HEK293 (cell line): ENCODE measurements at regions not wholly inside any gene's neighbourhood (a gene's known extent, or its start where the extent isn't known, plus 50 kb on each side); places are given as distances from the start of the nearest gene placed in this dataset.

Experiments used
- CTCF ChIA-PET: fragments of 350-600 bp; formaldehyde crosslinking; extraction: SDS; loops from one replicate; lab custom pipeline; 2021; ENCODE audit warnings: antibody characterized with exemption; lab: Yijun Ruan, JAX
- POLR2A ChIA-PET: fragments of 300-600 bp; formaldehyde crosslinking; extraction: SDS; loops from one replicate; lab custom pipeline; 2020; ENCODE audit warnings: antibody characterized with exemption, inconsistent platforms; lab: Yijun Ruan, JAX
- H3K27ac ChIP-seq: fragments of 200-500 bp; sonication (Bioruptor generic); 2 replicates; pipeline ENCODE4 v1.5.1; 2014; ENCODE audit warnings: low read depth, low read length, control low read depth, inconsistent platforms; ENCODE audit errors: extremely low read depth
- H3K36me3 ChIP-seq, 2 experiments: fragments of 200-500 bp in 1 of 2; sonication (Bioruptor generic) in 1 of 2; 1 replicate in 1 of 2; 2 replicates in 1 of 2; pipeline ENCODE4 v1.5.1; 2014 to 2017; ENCODE audit warnings: inconsistent platforms in 2 of 2, low read length in 2 of 2; ENCODE audit not compliant: control insufficient read depth in 2 of 2, insufficient read depth in 1 of 2
- H3K4me1 ChIP-seq: fragments of 200-500 bp; sonication (Bioruptor generic); 2 replicates; pipeline ENCODE4 v1.5.1; 2014; ENCODE audit warnings: mild to moderate bottlenecking, low read length, inconsistent platforms; ENCODE audit not compliant: control insufficient read depth, insufficient read depth
- H3K4me3 ChIP-seq: 2 replicates; pipeline ENCODE4 v1.5.1; 2011; ENCODE audit warnings: low read depth, mild to moderate bottlenecking, control low read depth, low read length, moderate library complexity
- H3K9me3 ChIP-seq: fragments of 200-500 bp; sonication (Bioruptor generic); 2 replicates; pipeline ENCODE4 v1.5.1; 2014; ENCODE audit warnings: low read depth, low read length, inconsistent platforms; ENCODE audit not compliant: control insufficient read depth, insufficient read depth
- GLIS2 ChIP-seq: fragments of 450-650 bp; formaldehyde crosslinking; IDR thresholded peaks from 2 replicates; pipeline ENCODE4 v1.5.1; 2016; ENCODE audit warnings: missing biosample characterization, missing genetic modification characterization
- HOXC10 ChIP-seq: sonication (generic); formaldehyde crosslinking; IDR thresholded peaks from 2 replicates; pipeline ENCODE4 v1.8.1; 2023; ENCODE audit warnings: mild to moderate bottlenecking, missing genetic modification reagents
- KLF1 ChIP-seq: fragments of 450-650 bp; formaldehyde crosslinking; IDR thresholded peaks from 2 replicates; pipeline ENCODE4 v1.5.1; 2016; ENCODE audit warnings: missing biosample characterization, missing genetic modification characterization
- MZF1 ChIP-seq: fragments of 450-650 bp; formaldehyde crosslinking; IDR thresholded peaks from 2 replicates; pipeline ENCODE4 v1.5.1; 2017; ENCODE audit warnings: missing biosample characterization, missing genetic modification characterization, borderline replicate concordance
- YY2 ChIP-seq: fragments of 450-650 bp; formaldehyde crosslinking; IDR thresholded peaks from 2 replicates; pipeline ENCODE4 v1.5.1; 2016; ENCODE audit warnings: missing biosample characterization, missing genetic modification characterization
- ZNF112 ChIP-seq: fragments of 450-650 bp; formaldehyde crosslinking; IDR thresholded peaks from 2 replicates; pipeline ENCODE4 v1.5.0; 2017; ENCODE audit warnings: missing biosample characterization, missing genetic modification characterization
- ZNF335 ChIP-seq: fragments of 450-650 bp; formaldehyde crosslinking; conservative IDR thresholded peaks from 2 replicates; pipeline ENCODE4 v1.5.1; 2016; ENCODE audit warnings: missing biosample characterization, missing genetic modification characterization
- ZNF391 ChIP-seq: fragments of 450-650 bp; formaldehyde crosslinking; IDR thresholded peaks from 2 replicates; pipeline ENCODE4 v1.5.1; 2016; ENCODE audit warnings: low read depth, missing biosample characterization, missing genetic modification characterization, borderline replicate concordance
- ZNF473 ChIP-seq: fragments of 450-650 bp; formaldehyde crosslinking; IDR thresholded peaks from 2 replicates; pipeline ENCODE4 v1.5.1; 2017; ENCODE audit warnings: missing biosample characterization, missing genetic modification characterization
- ZNF664 ChIP-seq: fragments of 450-650 bp; formaldehyde crosslinking; IDR thresholded peaks from 2 replicates; pipeline ENCODE4 v1.5.1; 2016; ENCODE audit warnings: missing biosample characterization, missing genetic modification characterization
- ZNF776 ChIP-seq: fragments of 450-650 bp; formaldehyde crosslinking; IDR thresholded peaks from 2 replicates; pipeline ENCODE4 v1.5.0; 2017; ENCODE audit warnings: missing biosample characterization, missing genetic modification characterization, borderline replicate concordance
- ZNF837 ChIP-seq: fragments of 450-650 bp; formaldehyde crosslinking; IDR thresholded peaks from 2 replicates; pipeline ENCODE4 v1.5.1; 2016; ENCODE audit warnings: missing biosample characterization, missing genetic modification characterization
- TF ChIP-seq, protein P1 (sequence below): IDR thresholded peaks from 2 replicates; pipeline ENCODE4 v1.6.1; 2011; ENCODE audit warnings: mild to moderate bottlenecking, low read depth, low read length, borderline replicate concordance
- TF ChIP-seq, protein P2 (sequence below): fragments of 450-650 bp; formaldehyde crosslinking; IDR thresholded peaks from 2 replicates; pipeline ENCODE4 v1.5.1; 2017; ENCODE audit warnings: missing biosample characterization, missing genetic modification characterization
- TF ChIP-seq, protein P3 (sequence below): fragments of 450-650 bp; IDR thresholded peaks from 2 replicates; pipeline ENCODE4 v1.5.1; 2018; ENCODE audit warnings: missing biosample characterization, missing genetic modification characterization
- TF ChIP-seq, protein P4 (sequence below): fragments of 450-650 bp; formaldehyde crosslinking; IDR thresholded peaks from 2 replicates; pipeline ENCODE4 v1.5.1; 2016; ENCODE audit warnings: missing biosample characterization, missing genetic modification characterization
- TF ChIP-seq, protein P5 (sequence below): fragments of 450-650 bp; formaldehyde crosslinking; IDR thresholded peaks from 2 replicates; pipeline ENCODE4 v1.5.1; 2016; ENCODE audit warnings: missing biosample characterization, missing genetic modification characterization
- TF ChIP-seq, protein P6 (sequence below): fragments of 450-650 bp; formaldehyde crosslinking; IDR thresholded peaks from 2 replicates; pipeline ENCODE4 v1.5.1; 2017; ENCODE audit warnings: missing biosample characterization, missing genetic modification characterization

DNA sequence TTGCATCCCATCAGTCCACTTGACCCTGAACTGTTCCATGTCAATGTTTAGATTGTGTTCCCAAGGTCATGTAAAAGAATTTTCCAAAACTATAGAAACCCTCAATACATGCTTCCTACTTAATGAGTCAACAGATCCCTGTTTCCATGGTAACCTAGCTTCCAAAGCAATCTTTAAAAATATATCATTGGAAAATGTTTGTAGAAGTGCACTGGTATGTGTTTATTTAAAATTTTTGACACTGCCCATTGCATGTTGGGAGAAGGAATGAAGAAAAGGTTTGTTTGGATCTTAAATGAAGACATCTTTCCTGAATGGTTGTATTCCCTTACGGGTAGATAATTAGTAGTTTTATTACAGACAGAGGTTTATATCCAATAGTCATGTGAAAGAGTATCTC, 345.3 kb downstream of the GABRG1 start (continued):
- TF ChIP-seq, protein P1, sequence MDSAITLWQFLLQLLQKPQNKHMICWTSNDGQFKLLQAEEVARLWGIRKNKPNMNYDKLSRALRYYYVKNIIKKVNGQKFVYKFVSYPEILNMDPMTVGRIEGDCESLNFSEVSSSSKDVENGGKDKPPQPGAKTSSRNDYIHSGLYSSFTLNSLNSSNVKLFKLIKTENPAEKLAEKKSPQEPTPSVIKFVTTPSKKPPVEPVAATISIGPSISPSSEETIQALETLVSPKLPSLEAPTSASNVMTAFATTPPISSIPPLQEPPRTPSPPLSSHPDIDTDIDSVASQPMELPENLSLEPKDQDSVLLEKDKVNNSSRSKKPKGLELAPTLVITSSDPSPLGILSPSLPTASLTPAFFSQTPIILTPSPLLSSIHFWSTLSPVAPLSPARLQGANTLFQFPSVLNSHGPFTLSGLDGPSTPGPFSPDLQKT: no peak

DNA sequence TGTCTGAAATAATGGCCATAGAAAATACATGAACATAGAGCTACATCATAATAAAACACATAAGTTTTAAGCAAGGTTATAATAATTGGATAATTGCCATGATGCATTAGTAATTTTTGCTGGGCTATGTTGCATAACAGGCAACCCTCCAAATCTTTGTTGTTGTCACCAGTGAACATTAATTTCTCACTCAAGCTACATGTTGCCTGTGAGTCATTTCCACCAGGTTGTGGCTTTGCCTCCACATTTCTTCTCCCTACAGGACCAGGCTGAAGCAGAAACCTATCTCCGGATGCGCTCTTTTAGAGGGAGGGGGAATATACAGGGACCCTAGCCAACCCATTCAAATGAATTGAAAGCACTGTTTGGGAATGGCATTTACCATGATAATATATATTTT, 347.7 kb downstream of the GABRG1 start:
- no peaks in the 10 kb centered on the region for H3K36me3 ChIP-seq
- ChIA-PET CTCF (no interaction called here), POLR2A (no interaction called here)
- TF ChIP-seq, protein P2, sequence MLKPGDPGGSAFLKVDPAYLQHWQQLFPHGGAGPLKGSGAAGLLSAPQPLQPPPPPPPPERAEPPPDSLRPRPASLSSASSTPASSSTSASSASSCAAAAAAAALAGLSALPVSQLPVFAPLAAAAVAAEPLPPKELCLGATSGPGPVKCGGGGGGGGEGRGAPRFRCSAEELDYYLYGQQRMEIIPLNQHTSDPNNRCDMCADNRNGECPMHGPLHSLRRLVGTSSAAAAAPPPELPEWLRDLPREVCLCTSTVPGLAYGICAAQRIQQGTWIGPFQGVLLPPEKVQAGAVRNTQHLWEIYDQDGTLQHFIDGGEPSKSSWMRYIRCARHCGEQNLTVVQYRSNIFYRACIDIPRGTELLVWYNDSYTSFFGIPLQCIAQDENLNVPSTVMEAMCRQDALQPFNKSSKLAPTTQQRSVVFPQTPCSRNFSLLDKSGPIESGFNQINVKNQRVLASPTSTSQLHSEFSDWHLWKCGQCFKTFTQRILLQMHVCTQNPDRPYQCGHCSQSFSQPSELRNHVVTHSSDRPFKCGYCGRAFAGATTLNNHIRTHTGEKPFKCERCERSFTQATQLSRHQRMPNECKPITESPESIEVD (tag by site-specific recombination): no peak
- TF ChIP-seq ZNF837 (no peak), ZNF335 (tag by site-specific recombination) (no peak), GLIS2 (tag by site-specific recombination) (no peak), ZNF112 (no peak), ZNF776 (tag by site-specific recombination) (no peak), ZNF473 (tag by site-specific recombination) (no peak), KLF1 (tag by site-specific recombination) (no peak), HOXC10 (CRISPR knock-in tag) (no peak), YY2 (tag by site-specific recombination) (no peak), MZF1 (tag by site-specific recombination) (no peak), ZNF664 (tag by site-specific recombination) (no peak), ZNF391 (tag by site-specific recombination) (no peak)
- TF ChIP-seq, protein P3, sequence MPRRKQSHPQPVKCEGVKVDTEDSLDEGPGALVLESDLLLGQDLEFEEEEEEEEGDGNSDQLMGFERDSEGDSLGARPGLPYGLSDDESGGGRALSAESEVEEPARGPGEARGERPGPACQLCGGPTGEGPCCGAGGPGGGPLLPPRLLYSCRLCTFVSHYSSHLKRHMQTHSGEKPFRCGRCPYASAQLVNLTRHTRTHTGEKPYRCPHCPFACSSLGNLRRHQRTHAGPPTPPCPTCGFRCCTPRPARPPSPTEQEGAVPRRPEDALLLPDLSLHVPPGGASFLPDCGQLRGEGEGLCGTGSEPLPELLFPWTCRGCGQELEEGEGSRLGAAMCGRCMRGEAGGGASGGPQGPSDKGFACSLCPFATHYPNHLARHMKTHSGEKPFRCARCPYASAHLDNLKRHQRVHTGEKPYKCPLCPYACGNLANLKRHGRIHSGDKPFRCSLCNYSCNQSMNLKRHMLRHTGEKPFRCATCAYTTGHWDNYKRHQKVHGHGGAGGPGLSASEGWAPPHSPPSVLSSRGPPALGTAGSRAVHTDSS: no peak
- TF ChIP-seq, protein P4, sequence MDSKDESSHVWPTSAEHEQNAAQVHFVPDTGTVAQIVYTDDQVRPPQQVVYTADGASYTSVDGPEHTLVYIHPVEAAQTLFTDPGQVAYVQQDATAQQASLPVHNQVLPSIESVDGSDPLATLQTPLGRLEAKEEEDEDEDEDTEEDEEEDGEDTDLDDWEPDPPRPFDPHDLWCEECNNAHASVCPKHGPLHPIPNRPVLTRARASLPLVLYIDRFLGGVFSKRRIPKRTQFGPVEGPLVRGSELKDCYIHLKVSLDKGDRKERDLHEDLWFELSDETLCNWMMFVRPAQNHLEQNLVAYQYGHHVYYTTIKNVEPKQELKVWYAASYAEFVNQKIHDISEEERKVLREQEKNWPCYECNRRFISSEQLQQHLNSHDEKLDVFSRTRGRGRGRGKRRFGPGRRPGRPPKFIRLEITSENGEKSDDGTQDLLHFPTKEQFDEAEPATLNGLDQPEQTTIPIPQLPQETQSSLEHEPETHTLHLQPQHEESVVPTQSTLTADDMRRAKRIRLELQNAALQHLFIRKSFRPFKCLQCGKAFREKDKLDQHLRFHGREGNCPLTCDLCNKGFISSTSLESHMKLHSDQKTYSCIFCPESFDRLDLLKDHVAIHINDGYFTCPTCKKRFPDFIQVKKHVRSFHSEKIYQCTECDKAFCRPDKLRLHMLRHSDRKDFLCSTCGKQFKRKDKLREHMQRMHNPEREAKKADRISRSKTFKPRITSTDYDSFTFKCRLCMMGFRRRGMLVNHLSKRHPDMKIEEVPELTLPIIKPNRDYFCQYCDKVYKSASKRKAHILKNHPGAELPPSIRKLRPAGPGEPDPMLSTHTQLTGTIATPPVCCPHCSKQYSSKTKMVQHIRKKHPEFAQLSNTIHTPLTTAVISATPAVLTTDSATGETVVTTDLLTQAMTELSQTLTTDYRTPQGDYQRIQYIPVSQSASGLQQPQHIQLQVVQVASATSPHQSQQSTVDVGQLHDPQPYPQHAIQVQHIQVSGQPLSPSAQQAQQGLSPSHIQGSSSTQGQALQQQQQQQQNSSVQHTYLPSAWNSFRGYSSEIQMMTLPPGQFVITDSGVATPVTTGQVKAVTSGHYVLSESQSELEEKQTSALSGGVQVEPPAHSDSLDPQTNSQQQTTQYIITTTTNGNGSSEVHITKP (tag by site-specific recombination): no peak
- TF ChIP-seq, protein P5, sequence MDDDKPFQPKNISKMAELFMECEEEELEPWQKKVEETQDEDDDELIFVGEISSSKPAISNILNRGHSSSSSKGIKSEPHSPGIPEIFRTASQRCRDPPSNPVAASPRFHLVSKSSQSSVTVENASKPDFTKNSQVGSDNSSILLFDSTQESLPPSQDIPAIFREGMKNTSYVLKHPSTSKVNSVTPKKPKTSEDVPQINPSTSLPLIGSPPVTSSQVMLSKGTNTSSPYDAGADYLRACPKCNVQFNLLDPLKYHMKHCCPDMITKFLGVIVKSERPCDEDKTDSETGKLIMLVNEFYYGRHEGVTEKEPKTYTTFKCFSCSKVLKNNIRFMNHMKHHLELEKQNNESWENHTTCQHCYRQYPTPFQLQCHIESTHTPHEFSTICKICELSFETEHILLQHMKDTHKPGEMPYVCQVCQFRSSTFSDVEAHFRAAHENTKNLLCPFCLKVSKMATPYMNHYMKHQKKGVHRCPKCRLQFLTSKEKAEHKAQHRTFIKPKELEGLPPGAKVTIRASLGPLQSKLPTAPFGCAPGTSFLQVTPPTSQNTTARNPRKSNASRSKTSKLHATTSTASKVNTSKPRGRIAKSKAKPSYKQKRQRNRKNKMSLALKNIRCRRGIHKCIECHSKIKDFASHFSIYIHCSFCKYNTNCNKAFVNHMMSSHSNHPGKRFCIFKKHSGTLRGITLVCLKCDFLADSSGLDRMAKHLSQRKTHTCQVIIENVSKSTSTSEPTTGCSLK (tag by site-specific recombination): no peak
- TF ChIP-seq, protein P6, sequence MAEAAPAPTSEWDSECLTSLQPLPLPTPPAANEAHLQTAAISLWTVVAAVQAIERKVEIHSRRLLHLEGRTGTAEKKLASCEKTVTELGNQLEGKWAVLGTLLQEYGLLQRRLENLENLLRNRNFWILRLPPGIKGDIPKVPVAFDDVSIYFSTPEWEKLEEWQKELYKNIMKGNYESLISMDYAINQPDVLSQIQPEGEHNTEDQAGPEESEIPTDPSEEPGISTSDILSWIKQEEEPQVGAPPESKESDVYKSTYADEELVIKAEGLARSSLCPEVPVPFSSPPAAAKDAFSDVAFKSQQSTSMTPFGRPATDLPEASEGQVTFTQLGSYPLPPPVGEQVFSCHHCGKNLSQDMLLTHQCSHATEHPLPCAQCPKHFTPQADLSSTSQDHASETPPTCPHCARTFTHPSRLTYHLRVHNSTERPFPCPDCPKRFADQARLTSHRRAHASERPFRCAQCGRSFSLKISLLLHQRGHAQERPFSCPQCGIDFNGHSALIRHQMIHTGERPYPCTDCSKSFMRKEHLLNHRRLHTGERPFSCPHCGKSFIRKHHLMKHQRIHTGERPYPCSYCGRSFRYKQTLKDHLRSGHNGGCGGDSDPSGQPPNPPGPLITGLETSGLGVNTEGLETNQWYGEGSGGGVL (tag by site-specific recombination): no peak
- H3K9me3 ChIP-seq: no peaks in the 10 kb centered on the region
- no peak overlapping the region for H3K4me3 ChIP-seq
- no peaks in the 10 kb centered on the region for H3K4me1 ChIP-seq
- no peak overlapping the region for H3K27ac ChIP-seq
